HG03175 (cell line): ENCODE measurements at regions not wholly inside any gene's neighbourhood (a gene's known extent, or its start where the extent isn't known, plus 50 kb on each side); places are given as distances from the start of the nearest gene placed in this dataset.
"Not testable (repeated sequence)": the region's sequence is repeated elsewhere in the genome, so short reads cannot be mapped to it uniquely, and the experiment has no call there.

Source experiments
- ATAC-seq: cut with Tn5 transposase; IDR thresholded peaks from one replicate; pipeline ENCODE4 v1.9.1; 2021; ENCODE audit warnings: mild to moderate bottlenecking, moderate library complexity; ENCODE audit not compliant: unreplicated experiment

DNA sequence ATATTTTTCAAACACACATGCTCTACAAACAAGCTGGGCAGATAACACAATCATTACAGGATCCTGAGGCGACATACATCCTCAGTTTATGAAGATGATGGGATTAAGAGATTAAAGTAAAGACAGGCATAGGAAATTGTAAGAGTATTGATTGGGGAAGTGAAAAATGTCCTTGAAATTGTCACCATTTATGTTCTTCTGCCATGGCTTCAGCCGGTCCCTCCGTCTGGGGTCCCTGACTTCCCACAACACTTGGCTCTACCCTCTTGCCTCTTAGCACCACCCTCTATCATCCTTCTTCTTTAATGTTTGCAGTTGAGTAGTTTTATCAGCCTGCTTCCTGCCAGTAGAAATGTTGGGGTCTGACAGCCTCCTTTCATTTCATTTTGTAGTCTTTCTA is 244.4 kb downstream of the DAD1 start:
- no peak for ATAC-seq

DNA sequence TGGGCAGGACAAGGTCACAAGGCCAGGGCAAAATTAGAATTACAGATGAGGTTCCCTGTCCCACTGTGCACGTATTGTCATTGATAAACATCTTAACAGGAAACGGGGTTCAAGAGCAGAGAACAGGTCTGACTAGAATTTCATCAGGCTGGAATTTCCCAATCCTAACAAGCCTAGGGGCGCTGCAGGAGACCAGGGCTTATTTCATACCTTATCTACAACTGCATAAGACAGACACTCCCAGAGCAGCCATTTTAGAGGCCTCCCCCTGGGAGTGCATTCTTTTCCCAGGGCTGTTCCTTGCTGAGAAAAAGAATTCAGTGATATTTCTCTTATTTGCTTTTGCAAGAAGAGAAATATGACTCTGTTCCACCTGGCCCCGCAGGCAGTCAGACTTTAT is 244.8 kb downstream of the DAD1 start:
- not testable (repeated sequence) for ATAC-seq

DNA sequence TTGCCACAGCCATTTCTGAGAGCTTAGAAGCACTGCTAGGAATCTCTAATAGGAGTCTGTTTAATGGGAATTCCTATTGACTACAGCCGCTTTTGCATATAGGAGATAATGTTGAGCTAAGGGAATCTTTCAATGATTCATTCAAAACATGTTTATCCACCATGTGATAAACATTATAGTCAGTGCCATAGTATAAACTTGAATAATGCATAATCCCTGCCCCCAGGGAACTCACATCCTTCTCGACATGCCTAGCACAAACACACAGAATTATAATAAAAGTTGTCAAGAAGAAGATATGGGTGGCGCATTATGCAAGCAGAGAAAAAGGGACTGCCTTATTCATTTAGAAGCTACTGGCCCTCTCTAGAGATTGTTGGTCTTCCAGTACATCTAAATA is 248.0 kb downstream of the DAD1 start:
- no peak for ATAC-seq

DNA sequence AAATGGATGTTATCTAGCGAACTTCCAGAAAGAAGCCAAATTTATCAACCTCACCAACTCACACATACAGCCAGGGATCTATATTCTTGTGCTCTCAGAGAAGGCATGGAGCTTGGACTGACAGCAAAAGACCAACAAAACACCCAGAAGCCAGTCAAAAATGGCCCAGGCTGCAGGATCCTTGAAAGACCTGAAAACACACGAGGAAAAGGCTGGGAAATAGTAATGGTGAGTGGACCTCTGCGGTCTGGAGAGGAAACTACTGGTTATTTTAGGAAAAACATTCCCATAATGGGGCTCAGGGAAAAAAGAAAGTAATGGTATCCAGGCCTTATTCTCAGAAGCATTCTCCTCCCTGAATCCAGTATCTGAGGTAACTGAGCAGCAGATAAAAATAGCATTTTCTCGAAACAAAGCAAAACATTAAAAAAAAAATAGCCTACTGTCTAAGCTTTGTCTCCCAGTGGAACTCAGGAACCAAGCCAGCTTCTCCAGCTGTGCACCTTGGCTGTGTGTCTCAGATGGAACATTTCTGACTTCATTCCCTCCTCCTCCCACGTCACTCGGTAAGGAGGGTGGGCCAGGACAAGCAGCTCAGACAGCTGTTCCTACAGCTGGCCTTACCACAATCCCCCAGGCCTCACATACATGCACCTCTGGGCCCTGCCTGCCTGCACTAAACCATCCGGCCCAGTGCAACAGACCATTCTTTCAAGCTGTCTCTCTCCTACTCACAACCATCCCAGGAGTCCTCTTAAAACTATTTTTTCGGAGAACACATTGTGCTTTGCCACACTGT is 249.9 kb downstream of the DAD1 start:
- no peak for ATAC-seq

DNA sequence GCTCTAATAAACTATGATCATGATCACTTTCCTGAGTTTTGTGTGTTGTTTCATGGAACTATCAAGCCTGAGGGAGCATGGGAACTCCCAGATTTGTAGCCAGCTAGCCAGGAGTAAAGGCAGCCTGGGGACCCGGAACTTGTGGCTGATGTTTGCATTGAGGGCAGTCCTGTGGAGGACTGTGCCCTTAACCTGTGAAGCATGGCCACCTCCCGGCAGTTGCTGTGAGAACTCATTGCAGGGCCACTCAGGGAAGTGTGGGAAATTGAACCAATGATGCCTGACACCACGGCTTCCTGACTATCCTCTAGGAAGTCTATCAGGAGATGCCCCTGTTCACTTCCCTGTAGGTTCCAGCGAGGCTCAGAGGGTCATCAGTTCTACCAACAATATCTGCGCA is 250.6 kb downstream of the DAD1 start:
- ATAC-seq: no peak

DNA sequence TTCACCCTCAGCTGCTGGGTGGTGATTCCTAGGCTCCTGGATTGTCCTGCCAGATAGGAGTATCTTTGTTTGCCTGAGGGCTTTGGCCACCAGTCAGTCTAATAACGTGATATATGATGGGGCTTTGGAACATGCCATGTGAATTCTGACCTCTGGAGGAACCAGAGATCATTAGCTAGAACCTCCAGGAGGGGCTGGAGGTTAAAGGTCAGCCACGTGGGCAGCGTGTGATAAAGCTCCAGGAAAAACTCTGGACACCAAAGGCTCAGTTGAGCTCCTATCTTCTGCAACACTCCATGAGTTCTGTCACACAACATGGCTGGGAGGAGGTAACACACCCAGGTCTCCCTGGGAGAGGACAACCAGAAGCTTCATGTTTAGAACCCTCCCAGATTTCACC is 251.1 kb downstream of the DAD1 start:
- ATAC-seq: no peak

DNA sequence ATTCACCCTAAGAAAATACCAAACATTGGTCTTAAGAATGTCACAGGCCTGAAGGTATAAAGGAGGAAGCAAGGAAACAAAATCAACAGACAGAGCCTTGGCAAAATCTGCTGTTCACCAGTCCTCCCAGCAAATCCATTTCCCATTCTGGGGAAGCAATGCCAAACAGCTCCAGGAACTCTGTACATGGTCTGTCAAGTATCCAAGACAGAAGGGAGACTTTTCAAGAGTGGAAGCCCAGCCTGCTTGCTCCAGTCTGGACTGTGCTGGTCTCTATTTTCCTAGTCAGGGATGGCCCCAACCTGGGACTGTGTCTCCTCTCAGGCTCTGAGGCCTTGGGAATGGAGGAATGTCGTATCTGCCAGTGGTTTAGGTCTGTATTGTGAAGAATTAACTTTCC is 251.5 kb downstream of the DAD1 start:
- no peak for ATAC-seq

DNA sequence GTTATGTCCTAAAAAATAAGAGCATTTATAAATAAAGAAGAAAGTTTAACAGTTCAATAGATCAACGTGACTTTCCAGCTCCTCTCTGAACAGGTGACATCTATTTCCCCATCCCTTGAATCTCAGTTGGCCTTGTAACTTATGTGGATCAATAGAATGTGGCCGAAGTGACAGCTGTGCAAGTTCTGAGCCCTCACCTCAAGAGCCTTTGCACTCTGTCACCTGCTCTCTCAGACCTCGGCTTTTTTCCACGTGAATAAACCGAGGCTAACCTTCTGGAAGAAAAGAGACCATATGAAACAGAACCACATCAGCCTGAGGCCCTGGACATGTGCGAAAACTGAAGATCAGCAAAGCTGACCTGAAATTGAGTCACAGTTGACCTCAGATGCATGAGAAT is 253.0 kb downstream of the DAD1 start:
- ATAC-seq: no peak

DNA sequence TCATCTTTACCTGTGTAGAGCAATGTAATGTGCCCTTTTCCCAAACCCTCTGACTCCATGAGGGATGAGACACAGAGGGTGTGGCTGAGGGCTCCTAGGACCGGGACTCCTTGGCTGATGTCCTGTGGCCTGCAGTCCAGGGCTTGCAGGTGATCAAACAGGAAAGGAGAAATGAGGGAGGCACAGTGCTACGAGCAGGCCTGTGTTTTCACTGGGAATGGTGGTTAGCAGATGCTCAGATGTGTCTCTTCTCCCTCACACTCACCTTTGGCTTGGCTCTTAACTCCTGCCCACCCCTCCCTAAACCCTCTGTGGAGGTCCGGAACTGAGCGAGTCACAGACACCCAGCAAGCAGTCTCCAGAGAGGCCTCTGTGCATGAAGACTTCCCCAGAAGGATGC is 254.4 kb downstream of the DAD1 start:
- no peak for ATAC-seq

DNA sequence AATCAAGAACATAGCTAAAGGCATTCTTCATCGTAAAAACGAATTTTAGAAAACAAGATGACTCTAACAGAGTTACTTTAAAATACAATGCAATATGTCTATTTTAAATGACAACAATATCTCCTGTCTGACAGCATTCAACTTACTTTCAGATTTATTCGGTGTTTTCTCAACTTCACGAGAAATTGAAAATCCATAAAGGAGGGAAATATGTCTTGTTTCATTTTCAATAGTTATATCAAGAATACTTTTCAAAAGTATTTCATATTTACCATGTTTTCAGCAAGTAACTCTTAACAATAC is 254.8 kb downstream of the DAD1 start:
- no peak for ATAC-seq

DNA sequence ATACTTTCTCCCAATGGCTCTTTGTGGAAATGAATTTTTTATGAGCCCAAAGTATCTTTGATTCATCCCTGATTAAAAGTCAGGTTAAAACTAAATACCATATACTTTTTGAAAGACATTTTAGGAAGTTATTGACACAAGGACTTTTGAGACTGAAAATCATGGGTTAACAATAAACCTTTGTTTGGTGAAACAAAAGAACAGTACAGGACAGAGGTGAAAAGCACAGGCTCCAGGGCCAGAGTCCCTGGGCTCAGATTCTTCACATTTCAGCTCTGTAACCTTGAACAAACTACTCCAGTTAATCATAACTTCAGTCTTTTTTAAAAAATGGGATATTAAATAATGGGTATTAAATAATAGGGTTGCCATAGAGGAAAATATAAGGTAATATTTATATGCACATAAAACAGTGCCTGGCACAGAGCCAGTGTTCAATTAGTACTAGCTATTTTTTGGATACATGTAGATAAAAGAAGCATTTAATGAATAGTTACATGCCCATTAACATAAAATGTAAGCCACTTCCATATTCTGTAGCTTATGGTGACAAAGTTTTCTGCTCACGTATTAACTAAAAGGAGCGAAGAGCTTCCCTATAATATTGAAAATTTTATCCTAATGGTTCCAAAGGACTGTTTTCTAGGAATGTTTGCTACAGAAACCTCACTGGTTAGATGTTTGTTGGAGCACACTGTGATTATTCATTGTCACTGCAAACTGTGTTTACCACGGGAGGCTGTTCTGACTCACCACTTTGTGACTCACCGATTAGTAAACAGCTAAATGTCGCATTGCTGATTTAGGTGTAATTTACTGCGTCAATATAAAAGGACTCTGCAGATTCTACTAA is 255.4 kb downstream of the DAD1 start:
- no peak for ATAC-seq

DNA sequence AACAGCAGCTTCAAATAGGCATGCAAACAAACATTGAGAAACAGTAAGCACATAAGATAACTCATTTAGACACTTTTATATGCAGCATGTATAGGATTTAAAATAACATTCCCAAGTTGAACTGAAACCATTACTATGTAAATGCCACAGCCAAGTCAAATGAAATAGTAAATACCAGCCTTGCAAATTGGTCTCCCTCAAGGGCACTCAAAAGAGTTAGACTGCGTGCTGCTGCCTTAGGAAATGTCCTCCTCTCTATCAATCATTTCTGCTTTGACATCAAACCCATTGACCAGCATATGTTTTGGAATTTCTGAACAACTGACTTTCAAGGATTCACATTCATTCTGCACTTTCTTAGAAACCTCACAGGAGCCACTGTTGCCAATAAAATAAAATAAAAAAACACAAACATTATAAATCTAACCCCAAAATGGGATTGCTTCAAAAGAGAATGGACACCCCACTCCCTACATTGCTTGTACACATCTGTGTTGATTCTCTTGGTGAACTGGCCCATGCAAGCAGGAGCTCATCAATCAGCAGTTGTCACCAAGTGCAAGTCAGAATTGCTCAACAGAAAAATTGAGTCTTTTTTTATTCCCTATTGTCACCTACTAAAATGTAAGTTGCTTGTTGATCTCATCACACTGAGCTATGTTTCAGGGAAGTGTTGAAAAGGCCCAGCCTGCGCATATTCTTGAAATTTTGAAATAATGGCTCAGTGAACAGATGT is 256.2 kb downstream of the DAD1 start:
- ATAC-seq: no peak

DNA sequence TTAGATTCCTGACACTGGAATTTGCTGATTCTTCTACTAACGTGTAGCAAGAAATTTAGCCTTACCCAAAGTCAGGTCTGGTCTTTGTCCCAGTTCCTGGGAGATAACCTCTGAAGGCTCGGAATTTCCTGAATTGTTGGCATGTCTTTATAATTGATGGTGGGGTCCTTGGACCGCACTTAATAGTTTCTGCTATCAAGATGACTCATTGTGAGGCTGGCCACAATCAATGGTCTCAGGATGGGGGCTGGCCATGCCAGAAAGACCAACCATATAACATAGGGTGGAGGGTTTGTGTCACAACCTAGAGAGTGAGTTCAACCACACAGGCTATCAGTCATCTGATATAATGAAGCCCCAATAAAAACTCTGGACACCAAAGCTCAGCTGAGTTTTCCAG is 259.7 kb downstream of the DAD1 start:
- no peak for ATAC-seq

DNA sequence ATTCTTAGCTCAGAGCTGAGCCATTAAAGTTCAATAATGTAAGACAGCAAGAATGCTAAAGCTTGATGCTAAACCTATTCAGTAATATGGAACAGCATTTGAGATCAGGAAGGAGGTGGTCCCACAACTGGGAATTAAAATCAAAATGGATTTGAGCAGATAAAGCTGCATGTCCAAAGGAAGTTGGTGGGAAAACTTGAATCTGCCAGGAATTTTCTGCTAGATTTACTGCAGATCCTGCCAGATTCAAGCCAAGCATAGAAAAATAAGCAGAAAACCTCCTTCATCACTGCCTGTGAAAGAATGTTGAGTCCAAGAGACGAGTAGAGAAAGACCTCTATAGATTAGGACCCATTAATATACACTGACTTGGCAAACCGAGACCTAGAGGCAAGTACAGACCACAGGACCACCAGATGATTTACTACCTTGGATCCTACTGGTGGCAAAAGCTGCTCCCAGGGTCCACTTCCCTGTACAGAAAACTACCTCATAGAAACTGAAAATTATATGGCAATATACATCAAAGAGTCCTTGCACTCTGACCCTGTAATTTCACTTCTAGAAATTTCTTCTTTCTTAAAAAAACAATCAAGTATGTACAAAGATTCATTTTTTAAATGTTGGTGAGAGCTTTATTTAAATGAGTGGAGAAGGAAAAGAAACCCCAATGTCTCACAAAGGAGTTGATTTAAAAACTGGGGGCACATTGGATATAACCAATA is 263.2 kb downstream of the DAD1 start:
- ATAC-seq: no peak

DNA sequence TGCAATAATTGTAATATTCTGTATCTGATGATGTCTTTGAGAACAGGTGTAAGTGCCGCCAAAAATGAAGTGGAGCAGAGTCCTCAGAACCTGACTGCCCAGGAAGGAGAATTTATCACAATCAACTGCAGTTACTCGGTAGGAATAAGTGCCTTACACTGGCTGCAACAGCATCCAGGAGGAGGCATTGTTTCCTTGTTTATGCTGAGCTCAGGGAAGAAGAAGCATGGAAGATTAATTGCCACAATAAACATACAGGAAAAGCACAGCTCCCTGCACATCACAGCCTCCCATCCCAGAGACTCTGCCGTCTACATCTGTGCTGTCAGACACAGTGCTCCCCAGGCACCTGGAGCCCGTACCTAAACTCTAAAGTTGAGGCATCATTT is 268.7 kb downstream of the DAD1 start:
- ATAC-seq: no peak

DNA sequence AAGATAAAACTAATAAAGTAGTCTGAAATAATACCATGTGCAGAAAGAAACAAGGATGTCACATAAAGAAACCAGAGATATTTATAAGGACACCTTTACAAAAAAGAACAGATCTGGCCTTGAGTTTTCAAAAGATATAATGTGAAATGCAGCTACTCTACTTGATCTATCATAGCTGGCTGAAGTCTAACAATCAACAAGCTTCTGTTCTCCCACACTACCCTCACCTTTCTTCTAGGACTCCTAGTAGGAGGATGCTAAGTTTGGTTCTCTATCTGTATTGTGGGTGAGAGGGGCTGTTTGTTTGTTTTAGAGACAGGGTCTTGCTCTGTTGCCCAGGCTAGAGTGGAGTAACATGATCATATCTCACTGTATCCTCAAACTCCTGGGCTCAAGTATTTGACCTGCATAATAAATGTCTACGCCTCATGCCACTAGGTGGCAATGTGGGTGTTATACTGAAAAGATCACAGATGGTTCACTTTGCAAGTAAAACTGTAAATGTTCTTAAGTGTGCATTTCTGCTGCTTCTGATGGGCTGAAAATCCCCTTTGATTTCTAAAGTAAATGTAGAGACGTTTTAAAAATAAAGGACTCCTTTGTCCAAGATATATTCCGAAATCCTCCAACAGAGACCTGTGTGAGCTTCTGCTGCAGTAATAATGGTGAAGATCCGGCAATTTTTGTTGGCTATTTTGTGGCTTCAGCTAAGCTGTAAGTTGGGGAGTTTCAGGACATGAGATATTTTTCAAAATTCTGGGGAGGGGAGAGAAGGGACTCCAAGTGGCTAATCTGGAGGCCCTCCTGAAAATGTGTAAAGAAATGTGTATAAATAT is 269.3 kb downstream of the DAD1 start:
- peak; percentile 56 for ATAC-seq

DNA sequence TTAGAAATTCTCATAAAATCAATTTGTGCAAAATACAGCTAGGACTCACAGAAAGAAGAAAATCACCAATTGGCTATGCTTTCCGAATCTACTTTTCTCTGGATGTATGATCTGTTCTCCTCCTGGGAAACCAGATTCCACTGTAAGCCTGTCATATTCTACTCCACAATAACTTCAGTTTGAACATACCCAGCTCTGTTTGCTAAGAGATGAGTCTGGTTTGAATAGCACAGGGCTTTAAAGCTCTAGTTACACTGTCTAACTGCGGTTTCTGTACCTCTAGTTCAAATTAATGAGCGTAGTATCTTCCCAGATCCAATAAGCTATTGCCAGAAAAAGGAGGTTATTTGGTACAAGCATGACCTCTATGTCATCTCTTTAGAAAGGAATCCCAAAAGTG is 270.1 kb downstream of the DAD1 start:
- no peak for ATAC-seq

DNA sequence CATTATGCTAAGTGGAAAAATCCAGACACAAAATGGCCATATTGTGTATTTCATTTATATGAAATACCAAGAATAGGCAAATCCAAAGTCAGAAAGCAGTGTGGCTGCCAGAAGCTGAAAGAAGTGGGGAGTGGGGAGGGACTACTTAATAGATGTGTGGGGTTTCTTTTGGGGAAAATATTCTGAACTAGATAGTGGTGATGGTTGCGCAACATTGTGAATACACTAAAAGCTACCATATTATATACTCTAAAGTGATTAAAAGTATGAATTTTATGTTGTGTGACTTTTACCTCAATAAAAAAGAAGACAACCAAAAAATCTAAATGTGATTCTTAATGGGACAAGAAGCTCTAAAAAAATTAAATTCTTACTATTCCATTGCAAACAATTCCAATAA is 272.6 kb downstream of the DAD1 start:
- ATAC-seq: no peak

DNA sequence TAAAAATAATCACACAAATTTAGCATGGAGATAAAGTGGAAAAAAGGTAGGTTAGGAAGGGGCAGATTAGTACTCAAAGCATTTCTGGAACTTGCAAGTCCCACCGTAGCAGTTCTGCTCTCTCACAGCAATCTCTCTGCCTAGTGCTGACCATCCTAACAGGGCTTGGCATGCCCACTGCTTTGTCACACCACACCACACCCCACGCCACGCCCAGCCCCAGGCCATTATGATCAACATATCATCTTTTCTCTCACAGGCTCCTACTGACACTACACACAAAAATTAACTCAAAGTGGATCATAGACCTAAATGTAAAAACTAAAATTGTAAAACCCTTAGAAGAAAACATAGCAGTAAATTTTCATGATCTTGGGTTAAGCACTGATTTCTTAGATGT is 273.7 kb downstream of the DAD1 start:
- no peak for ATAC-seq

DNA sequence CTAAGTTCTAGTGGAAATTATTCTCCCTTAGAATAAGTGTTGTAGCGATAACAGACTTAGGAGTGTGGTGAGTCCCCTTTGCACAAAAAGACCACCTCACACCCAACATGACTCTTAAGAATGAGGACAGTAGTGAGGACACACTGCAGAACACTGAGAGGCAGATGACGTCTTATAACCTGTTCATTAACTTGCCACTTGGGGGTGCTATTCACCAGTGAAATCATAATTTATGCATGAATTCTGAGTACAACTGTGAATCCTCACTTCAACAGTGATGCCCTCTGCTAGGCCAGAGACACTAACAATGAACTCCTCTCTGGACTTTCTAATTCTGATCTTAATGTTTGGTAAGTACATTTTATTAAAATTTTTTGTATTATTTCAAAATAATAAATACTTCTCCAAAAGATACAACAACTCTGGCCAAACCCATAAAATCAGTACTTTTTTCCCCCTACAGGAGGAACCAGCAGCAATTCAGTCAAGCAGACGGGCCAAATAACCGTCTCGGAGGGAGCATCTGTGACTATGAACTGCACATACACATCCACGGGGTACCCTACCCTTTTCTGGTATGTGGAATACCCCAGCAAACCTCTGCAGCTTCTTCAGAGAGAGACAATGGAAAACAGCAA is 274.7 kb downstream of the DAD1 start:
- ATAC-seq: peak; percentile 70
